ENCODE measurements at regions not wholly inside any gene's neighbourhood (a gene's known extent, or its start where the extent isn't known, plus 50 kb on each side); places are given as distances from the start of the nearest gene placed in this dataset.
"Not testable (repeated sequence)": the region's sequence is repeated elsewhere in the genome, so short reads cannot be mapped to it uniquely, and the experiment has no call there.

- DNase-seq (no peak), ATAC-seq (no peak)
- intact Hi-C loops (cut with DNase I): no loop called here
- no peaks in the 10 kb centered on the region for H3K27me3 ChIP-seq
- no peak overlapping the region for H3K4me3 ChIP-seq
- no peak overlapping the region for H3K27ac ChIP-seq
- TF ChIP-seq CTCF (IDR thresholded peaks at IDR 0.05): no peak
- H3K9me3 ChIP-seq: no peaks in the 10 kb centered on the region
- H3K4me1 ChIP-seq: no peaks in the 10 kb centered on the region
- H3K36me3 ChIP-seq: no peaks in the 10 kb centered on the region
Measured at GRCh38 chr3:165504554-165504953, 308.4 kb upstream of the SLITRK3 start.

GRCh38 chr3:165503825-165504224 lies 307.6 kb upstream of the SLITRK3 start:
- Histone ChIP-seq H3K4me3 (no peak overlapping the region), H3K4me1 (no peaks in the 10 kb centered on the region), H3K27me3 (no peaks in the 10 kb centered on the region), H3K36me3 (no peaks in the 10 kb centered on the region), H3K9me3 (no peaks in the 10 kb centered on the region), H3K27ac (no peak overlapping the region)
- no peak for TF ChIP-seq CTCF (IDR thresholded peaks at IDR 0.05)
- no peak for DNase-seq
- ATAC-seq: no peak
- intact Hi-C loops (cut with DNase I): no loop called here

GRCh38 chr3:165503346-165503745 lies 307.2 kb upstream of the SLITRK3 start:
- no peak for TF ChIP-seq CTCF (IDR thresholded peaks at IDR 0.05)
- DNase-seq (no peak), ATAC-seq (no peak)
- Histone ChIP-seq H3K36me3 (no peaks in the 10 kb centered on the region), H3K4me3 (no peak overlapping the region), H3K9me3 (no peaks in the 10 kb centered on the region), H3K27me3 (no peaks in the 10 kb centered on the region), H3K4me1 (no peaks in the 10 kb centered on the region), H3K27ac (no peak overlapping the region)
- intact Hi-C loops (cut with DNase I): no loop called here

- no peak for ATAC-seq
- no peak overlapping the region for H3K27ac ChIP-seq
- intact Hi-C loops (cut with DNase I): no loop called here
Measured at GRCh38 chr3:165502707-165503106, 306.5 kb upstream of the SLITRK3 start.

GRCh38 chr3:165498742-165499141 lies 302.6 kb upstream of the SLITRK3 start:
- DNase-seq; intact Hi-C loops (cut with DNase I); H3K9me3 ChIP-seq; H3K27ac ChIP-seq; H3K27me3 ChIP-seq; ATAC-seq; H3K36me3 ChIP-seq; H3K4me1 ChIP-seq; H3K4me3 ChIP-seq: not testable (repeated sequence)

More at GRCh38 chr3:165502707-165503106, 306.5 kb upstream of the SLITRK3 start:
- Histone ChIP-seq H3K9me3 (no peaks in the 10 kb centered on the region), H3K4me3 (no peak overlapping the region), H3K4me1 (no peaks in the 10 kb centered on the region), H3K27me3 (no peaks in the 10 kb centered on the region), H3K36me3 (no peaks in the 10 kb centered on the region)
- no peak for DNase-seq
- no peak for TF ChIP-seq CTCF (IDR thresholded peaks at IDR 0.05)

GRCh38 chr3:165491487-165491886 lies 295.3 kb upstream of the SLITRK3 start:
- no peak overlapping the region for H3K27ac ChIP-seq
- H3K4me3 ChIP-seq: no peak overlapping the region
- TF ChIP-seq CTCF (IDR thresholded peaks at IDR 0.05): no peak
- H3K27me3 ChIP-seq: no peaks in the 10 kb centered on the region
- no peaks in the 10 kb centered on the region for H3K4me1 ChIP-seq
- H3K9me3 ChIP-seq: no peaks in the 10 kb centered on the region
- H3K36me3 ChIP-seq: no peaks in the 10 kb centered on the region
- ATAC-seq (no peak), DNase-seq (no peak)
- intact Hi-C loops (cut with DNase I): no loop called here

Measured in upper lobe of right lung (tissue), 1 donor.